ENCODE measurements at regions not wholly inside any gene's neighbourhood (a gene's known extent, or its start where the extent isn't known, plus 50 kb on each side); places are given as distances from the start of the nearest gene placed in this dataset.

- TF ChIP-seq POLR2A (IDR thresholded peaks at IDR 0.05) (no peak), POLR2AphosphoS5 (IDR thresholded peaks at IDR 0.05) (no peak)
- TF ChIP-seq, protein P1, sequence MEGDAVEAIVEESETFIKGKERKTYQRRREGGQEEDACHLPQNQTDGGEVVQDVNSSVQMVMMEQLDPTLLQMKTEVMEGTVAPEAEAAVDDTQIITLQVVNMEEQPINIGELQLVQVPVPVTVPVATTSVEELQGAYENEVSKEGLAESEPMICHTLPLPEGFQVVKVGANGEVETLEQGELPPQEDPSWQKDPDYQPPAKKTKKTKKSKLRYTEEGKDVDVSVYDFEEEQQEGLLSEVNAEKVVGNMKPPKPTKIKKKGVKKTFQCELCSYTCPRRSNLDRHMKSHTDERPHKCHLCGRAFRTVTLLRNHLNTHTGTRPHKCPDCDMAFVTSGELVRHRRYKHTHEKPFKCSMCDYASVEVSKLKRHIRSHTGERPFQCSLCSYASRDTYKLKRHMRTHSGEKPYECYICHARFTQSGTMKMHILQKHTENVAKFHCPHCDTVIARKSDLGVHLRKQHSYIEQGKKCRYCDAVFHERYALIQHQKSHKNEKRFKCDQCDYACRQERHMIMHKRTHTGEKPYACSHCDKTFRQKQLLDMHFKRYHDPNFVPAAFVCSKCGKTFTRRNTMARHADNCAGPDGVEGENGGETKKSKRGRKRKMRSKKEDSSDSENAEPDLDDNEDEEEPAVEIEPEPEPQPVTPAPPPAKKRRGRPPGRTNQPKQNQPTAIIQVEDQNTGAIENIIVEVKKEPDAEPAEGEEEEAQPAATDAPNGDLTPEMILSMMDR (IDR thresholded peaks at IDR 0.05) = no peak
- no peak for DNase-seq (ENCODE audit: low spot score)
- H3K27ac ChIP-seq = no peak overlapping the region
- H3K36me3 ChIP-seq = no peaks in the 10 kb centered on the region
- H3K27me3 ChIP-seq (replicated peaks; ENCODE audit: insufficient read depth) = no peaks in the 10 kb centered on the region
- no peaks in the 10 kb centered on the region for H3K9me3 ChIP-seq
- no peaks in the 10 kb centered on the region for H3K4me1 ChIP-seq (replicated peaks)
- intact Hi-C loops (cut with DNase I) = no loop called here
- no peak overlapping the region for H3K4me3 ChIP-seq
These were observed 83.9 kb upstream of the SMIM30 start for GRCh38 chr7:113202284-113202683.

DNA sequence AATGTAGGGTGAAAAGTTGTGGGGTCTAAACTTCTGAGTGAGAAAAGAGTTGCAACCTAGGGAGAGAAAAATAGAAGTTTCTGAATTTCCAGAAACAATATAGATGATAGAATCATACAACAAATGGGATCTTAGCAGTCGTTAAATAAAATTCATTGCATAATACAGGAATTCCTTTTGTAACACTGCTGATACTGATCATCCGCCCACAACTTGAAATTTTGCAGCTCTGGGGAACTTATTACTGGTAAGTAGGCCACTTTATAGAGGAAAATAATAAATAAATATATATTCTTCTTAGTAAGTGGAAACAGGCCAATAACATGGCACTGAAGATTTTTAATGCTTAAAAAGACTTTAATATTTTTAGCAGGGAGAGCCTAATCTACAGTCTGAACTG, 81.9 kb upstream of the SMIM30 start:
- 71% methylated on average over 2 of the region's 2 CpGs for WGBS
- H3K27ac ChIP-seq = no peak overlapping the region
- intact Hi-C loops (cut with DNase I) = no loop called here
- TF ChIP-seq, protein P1 (IDR thresholded peaks at IDR 0.05) = no peak
- TF ChIP-seq POLR2AphosphoS5 (IDR thresholded peaks at IDR 0.05) (no peak), POLR2A (IDR thresholded peaks at IDR 0.05) (no peak)
- no peaks in the 10 kb centered on the region for H3K9me3 ChIP-seq
- H3K4me3 ChIP-seq = no peak overlapping the region
- H3K36me3 ChIP-seq = no peaks in the 10 kb centered on the region
- H3K4me1 ChIP-seq (replicated peaks) = no peaks in the 10 kb centered on the region
- H3K27me3 ChIP-seq (replicated peaks; ENCODE audit: insufficient read depth) = no peaks in the 10 kb centered on the region
- no peak for DNase-seq (ENCODE audit: low spot score)

- no peaks in the 10 kb centered on the region for H3K36me3 ChIP-seq
- H3K4me3 ChIP-seq = no peak overlapping the region
- intact Hi-C loops (cut with DNase I) = no loop called here
- H3K4me1 ChIP-seq (replicated peaks) = no peaks in the 10 kb centered on the region
- no peak for DNase-seq (ENCODE audit: low spot score)
- no peaks in the 10 kb centered on the region for H3K9me3 ChIP-seq
- TF ChIP-seq POLR2AphosphoS5 (IDR thresholded peaks at IDR 0.05) (no peak), POLR2A (IDR thresholded peaks at IDR 0.05) (no peak)
- TF ChIP-seq, protein P1 (IDR thresholded peaks at IDR 0.05) = no peak
- H3K27ac ChIP-seq = no peak overlapping the region
- 35% methylated on average over 2 of the region's 2 CpGs for WGBS
- no peaks in the 10 kb centered on the region for H3K27me3 ChIP-seq (replicated peaks; ENCODE audit: insufficient read depth)
These were observed 81.5 kb upstream of the SMIM30 start for GRCh38 chr7:113199841-113200240.

GRCh38 chr7:113199136-113199535, 80.8 kb upstream of the SMIM30 start:
- Histone ChIP-seq H3K4me3 (no peak overlapping the region), H3K27me3 (replicated peaks; ENCODE audit: insufficient read depth) (no peaks in the 10 kb centered on the region), H3K27ac (no peak overlapping the region), H3K36me3 (no peaks in the 10 kb centered on the region), H3K4me1 (replicated peaks) (no peaks in the 10 kb centered on the region), H3K9me3 (no peaks in the 10 kb centered on the region)
- DNase-seq (ENCODE audit: low spot score) = no peak
- WGBS = 72% methylated on average over 3 of the region's 3 CpGs
- intact Hi-C loops (cut with DNase I) = no loop called here
- TF ChIP-seq, protein P1 (IDR thresholded peaks at IDR 0.05) = no peak
- no peak for TF ChIP-seq POLR2AphosphoS5 (IDR thresholded peaks at IDR 0.05)
- TF ChIP-seq POLR2A (IDR thresholded peaks at IDR 0.05) = no peak

DNA sequence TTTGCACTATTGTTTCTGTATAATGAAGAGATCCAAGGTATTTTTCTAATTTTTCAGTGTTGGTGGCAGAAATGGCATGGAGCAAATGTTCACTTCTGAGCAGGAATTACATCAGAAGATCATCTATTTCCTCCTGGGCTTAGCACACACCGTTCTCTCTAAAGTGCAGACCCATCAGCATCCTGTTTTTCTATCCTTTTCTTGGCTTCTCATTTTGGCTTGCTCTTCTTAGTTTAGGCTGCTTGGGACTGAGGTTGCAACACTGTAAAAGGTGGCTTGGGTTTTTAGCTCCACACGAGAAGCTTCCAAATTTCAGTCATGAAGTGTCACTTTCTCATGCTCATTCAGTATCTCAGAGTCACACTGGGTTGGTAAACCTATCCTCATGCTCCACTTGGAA, 79.9 kb upstream of the SMIM30 start:
- no peak for DNase-seq (ENCODE audit: low spot score)
- no peak overlapping the region for H3K4me3 ChIP-seq
- H3K27ac ChIP-seq = no peak overlapping the region
- intact Hi-C loops (cut with DNase I) = no loop called here
- TF ChIP-seq POLR2AphosphoS5 (IDR thresholded peaks at IDR 0.05) (no peak), POLR2A (IDR thresholded peaks at IDR 0.05) (no peak)
- TF ChIP-seq, protein P1 (IDR thresholded peaks at IDR 0.05) = no peak
- H3K9me3 ChIP-seq = no peaks in the 10 kb centered on the region
- 73% methylated on average over 2 of the region's 2 CpGs for WGBS
- no peaks in the 10 kb centered on the region for H3K36me3 ChIP-seq
- no peaks in the 10 kb centered on the region for H3K4me1 ChIP-seq (replicated peaks)
- H3K27me3 ChIP-seq (replicated peaks; ENCODE audit: insufficient read depth) = no peaks in the 10 kb centered on the region
